SIG-M5 (cell line): ENCODE measurements at regions not wholly inside any gene's neighbourhood (a gene's known extent, or its start where the extent isn't known, plus 50 kb on each side); places are given as distances from the start of the nearest gene placed in this dataset.

Experiments used
- DNase-seq: peaks from one replicate; lab custom pipeline; 2025; lab: John Stamatoyannopoulos, UW

DNA sequence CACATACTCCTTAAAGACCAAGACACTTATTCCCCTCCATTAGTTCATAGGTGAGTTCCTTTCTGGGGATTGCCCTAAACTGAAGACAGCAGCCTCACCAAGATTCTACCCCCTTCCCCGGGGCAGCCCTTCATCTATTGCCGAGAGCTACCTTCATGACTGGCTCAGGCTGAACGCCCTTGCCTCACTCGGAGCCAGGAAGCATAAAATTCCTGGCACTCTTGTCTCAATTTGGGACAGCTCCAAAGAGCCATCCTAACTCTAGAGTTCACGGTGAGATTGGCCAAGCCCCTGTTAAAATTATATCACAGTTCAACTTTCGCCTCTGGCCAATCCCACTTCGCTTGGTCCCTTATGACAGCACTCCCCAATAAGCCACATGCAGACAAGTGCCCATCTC lies 113.0 kb upstream of the PROX1 start:
- no peak for DNase-seq

- no peak for DNase-seq
These were observed 111.2 kb upstream of the PROX1 start for GRCh38 chr1:213876531-213876930.

GRCh38 chr1:213883618-213884017 lies 104.2 kb upstream of the PROX1 start:
- DNase-seq = no peak

DNA sequence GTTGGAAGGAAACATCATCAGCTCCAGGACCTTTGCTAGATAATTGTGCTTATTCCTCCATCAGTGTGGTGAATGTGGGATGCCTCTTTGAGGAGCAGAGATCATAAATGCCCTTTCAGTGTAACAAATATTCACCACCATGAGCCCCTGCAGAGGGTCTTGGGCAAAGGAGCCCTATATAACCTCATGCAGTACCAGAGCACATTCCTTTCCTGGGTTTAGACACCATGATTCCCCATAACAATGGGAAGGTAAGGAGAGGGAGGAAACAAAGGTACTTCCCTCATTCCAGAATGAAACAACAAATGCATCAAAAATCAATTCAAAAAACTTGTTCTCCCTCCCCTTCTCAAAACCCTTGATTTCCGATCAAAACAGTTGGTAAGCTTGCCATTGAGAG lies 103.4 kb upstream of the PROX1 start:
- no peak for DNase-seq

DNA sequence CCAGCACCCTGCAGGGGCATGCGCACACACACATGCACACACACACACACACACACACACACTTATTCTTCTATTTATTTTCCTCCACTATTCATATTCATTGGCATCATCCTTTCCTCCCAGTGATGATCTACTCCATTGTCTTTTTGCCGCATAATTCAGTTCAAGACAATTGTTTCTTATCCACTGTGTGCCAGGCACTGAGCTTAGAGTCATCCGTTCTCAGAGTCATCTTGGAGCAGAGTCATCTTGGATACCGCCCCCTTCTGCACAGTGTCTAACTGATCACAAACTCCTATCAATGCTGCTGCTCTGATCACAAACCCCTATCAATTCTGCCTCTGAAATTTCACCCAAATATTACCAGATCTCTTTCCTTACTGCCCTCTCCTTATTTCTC lies 102.8 kb upstream of the PROX1 start:
- no peak for DNase-seq

- DNase-seq = no peak
These were observed 99.9 kb upstream of the PROX1 start for GRCh38 chr1:213887842-213888241.

DNA sequence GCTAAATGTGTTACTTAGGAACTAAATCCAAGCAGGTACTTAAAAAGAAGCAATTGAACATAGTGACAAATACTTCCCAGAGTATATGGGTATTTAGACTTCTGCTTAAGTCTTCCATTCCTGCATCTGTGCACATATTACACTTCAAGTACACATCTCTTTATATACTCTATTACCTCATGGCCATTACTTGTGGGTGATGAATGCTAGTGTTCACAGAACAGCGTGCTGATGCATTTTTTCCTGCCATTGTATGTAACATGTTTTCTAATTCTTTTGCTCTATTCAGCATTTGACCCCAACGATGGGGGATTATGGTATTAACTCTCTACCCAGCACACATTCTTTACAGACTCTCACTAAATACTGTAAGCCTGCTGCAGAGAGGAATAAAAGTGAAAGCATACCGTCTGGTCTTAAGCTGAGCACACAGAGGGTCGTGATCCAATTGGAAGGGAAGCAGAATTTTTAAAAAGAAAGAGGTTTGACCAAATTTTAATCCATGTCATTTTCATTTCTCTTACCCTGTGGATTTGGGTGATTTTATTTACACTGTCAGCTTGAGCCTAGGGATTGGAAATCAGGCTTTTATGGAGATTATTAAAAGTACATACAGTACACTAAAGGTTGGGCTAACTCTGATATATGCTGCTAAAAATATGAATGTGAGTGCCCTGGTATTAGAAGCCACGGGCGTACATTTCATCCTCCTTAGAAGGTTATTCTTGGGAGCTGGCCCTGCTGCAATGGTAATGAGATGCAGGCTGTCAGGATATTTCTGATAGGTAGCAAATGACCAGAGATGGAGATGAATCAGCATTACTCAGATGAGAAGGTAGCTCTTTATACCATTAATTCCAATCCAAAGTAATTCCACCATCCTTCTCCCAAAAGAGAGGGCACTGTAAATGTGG lies 95.5 kb upstream of the PROX1 start:
- no peak for DNase-seq

DNA sequence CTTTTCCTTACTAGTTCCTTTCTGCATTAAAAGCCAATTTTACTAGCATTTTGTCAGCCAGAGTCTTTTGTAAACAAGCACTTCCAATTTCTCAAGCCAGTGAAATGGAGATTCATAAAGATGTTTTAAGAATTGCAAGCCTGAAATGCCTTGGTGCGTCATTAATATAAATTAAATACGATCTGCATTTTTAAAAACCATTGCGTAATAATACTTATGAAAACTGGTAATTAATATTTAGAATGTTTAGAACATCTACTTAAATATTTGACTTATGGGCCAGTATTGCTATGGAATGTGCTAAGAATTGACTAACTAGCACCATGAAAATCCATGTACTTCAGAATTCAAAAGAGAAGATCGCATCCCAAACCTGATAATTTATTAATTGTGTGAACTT lies 89.1 kb upstream of the PROX1 start:
- no peak for DNase-seq

GRCh38 chr1:213899413-213899812 lies 88.4 kb upstream of the PROX1 start:
- DNase-seq = no peak

DNA sequence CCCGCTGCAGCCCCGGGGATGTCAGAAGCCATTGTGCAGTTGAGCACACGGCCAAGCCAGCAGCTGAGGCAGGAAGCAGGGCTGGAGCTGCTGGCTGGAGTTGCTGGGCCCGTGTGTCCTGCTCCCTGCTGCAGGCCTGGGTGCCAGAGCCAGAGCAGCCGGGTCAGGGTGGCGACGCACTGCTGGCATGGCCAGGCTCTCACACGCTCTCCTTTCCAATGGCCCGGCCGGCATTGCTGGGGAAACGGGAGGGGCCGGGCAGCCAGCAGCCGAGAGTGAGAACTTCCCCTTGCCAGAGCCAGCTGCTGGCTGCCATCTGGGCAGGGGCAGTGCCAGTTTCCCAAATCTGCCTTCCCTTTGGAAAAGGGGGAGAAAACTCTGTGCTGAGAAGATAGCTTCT lies 82.4 kb upstream of the PROX1 start:
- no peak for DNase-seq

- DNase-seq = no peak
These were observed 79.3 kb upstream of the PROX1 start for GRCh38 chr1:213908521-213908920.

- no peak for DNase-seq
These were observed 73.4 kb upstream of the PROX1 start for GRCh38 chr1:213914392-213914791.

- no peak for DNase-seq
These were observed 66.5 kb upstream of the PROX1 start for GRCh38 chr1:213921311-213921710.

DNA sequence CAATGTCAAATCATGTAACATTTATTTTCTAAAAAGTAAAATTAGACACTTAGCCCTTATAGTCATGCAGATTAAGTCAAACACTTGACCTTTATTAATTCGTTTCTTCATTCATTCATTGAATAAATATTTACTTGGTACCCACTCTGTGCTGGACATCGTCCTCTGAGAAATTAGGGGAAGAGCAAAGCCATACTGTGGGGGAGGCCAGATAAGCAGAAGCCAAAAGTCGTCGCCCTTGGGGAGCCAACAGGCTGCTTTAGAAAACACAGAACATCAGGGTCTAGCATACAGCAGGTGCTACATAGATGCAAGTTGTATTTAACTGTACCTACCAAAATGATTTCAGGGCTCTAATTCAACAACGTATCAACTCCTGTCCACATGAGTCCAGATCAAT lies 66.1 kb upstream of the PROX1 start:
- no peak for DNase-seq

DNA sequence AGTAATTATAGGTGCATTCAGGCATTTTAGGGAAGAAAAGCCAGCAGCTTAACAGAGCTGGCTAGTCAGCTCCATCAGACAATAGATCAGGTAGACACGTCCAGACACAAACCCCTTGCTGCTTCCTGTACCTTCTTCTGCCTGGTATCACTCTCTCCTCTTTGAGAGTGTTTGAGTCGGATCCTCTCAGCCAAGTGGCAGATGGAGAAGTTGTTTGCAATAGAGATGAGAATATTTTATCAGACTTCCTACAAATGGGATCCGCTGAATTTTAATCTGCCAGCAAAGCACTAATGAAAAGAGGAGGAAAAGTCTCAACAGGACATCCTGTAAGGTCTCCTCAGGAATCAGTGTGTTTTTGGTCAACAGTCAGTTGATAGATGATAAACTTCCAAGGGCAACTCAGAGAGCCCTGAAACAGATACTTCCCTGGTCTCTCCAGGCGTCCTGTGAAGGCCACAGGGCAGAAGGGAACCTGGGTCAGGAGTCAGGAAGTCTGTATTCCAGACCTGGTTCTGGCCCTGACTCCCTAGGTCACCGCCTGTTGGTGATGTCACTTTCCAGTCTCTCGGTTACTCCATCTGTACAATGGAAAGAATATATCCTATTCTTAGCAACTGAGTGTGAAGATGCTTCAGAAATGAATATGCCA lies 62.1 kb upstream of the PROX1 start:
- no peak for DNase-seq

DNA sequence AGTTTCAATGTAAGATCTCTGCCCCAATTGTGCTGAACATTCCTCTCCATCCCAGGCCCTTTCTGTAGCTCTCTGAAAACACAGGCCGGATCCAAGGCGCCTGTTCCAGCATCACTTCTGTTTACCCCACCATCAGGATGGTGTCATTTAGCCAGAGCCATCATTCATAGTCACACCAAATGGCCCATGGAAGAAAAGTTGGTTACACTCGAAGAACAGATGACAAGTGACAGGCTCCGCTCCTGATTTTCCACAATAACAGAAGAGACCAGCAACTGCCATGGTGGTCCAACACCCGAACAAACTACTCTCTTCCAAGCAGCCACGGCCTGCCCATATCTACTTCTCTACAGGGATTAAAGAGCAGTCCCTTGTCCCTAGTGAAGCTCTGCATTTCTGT lies 59.9 kb upstream of the PROX1 start:
- no peak for DNase-seq

- no peak for DNase-seq
These were observed 58.4 kb upstream of the PROX1 start for GRCh38 chr1:213929398-213929797.

GRCh38 chr1:213931836-213932235 lies 55.9 kb upstream of the PROX1 start:
- DNase-seq = no peak

- no peak for DNase-seq
These were observed 54.4 kb upstream of the PROX1 start for GRCh38 chr1:213933336-213933735.

DNA sequence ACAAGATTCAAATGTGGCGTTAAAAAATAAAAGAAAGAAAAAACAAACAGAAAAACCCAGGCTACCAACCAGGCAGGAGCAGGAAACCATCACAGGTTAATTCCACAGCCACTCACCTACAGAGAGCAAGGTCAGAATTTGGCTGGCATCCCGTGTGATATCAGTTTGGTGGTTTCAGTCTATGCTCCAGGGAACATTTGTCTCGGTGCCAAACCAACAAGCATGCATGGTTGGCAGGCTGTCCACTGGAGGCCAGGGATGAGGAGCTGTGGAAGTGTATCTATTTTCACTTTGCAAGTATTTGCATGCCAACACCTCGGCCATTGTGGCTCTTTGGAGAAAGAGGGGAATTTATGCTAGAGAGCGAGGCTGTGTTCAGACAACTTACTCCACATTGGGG lies 53.1 kb upstream of the PROX1 start:
- no peak for DNase-seq

DNA sequence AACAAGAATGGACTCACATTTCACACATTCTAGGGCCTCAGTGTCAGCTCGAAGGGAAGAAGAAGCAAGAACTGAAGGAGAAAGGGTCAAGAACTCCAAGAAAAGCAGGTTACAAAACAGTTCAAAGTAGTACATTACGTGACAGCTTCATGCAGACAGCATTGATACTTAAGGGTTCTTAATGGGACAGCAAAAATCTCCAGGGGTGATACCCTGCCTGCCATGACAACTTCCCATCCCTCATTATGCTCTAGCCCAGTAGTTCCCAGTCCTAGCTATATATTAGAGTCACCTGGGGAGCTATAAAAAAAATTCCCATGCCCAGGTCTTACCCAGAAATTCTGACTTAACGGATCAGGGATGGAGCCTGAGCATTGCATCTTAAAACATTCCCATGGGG lies 51.2 kb upstream of the PROX1 start:
- no peak for DNase-seq
